CD4-positive, alpha-beta T cell treated with Interleukin-12 subunit alpha and Interleukin-12 subunit beta, for 1 hour (primary cell): ENCODE measurements at regions not wholly inside any gene's neighbourhood (a gene's known extent, or its start where the extent isn't known, plus 50 kb on each side); places are given as distances from the start of the nearest gene placed in this dataset.

Experiments
- DNase-seq: peaks from one replicate; pipeline ENCODE4 v3.0.0-alpha.2; 2020

- DNase-seq, result no peak
Observed at GRCh38 chr17:45689451-45689850, 94.7 kb upstream of the CRHR1 start.

GRCh38 chr17:45690625-45691275 lies 93.4 kb upstream of the CRHR1 start:
- no peak for DNase-seq

- DNase-seq, result no peak
Observed at GRCh38 chr17:45692661-45693060, 91.5 kb upstream of the CRHR1 start.

- no peak for DNase-seq
Observed at GRCh38 chr17:45693792-45694191, 90.3 kb upstream of the CRHR1 start.

GRCh38 chr17:45696442-45696841 lies 87.7 kb upstream of the CRHR1 start:
- no peak for DNase-seq

GRCh38 chr17:45697076-45697475 lies 87.0 kb upstream of the CRHR1 start:
- DNase-seq, result no peak

DNA sequence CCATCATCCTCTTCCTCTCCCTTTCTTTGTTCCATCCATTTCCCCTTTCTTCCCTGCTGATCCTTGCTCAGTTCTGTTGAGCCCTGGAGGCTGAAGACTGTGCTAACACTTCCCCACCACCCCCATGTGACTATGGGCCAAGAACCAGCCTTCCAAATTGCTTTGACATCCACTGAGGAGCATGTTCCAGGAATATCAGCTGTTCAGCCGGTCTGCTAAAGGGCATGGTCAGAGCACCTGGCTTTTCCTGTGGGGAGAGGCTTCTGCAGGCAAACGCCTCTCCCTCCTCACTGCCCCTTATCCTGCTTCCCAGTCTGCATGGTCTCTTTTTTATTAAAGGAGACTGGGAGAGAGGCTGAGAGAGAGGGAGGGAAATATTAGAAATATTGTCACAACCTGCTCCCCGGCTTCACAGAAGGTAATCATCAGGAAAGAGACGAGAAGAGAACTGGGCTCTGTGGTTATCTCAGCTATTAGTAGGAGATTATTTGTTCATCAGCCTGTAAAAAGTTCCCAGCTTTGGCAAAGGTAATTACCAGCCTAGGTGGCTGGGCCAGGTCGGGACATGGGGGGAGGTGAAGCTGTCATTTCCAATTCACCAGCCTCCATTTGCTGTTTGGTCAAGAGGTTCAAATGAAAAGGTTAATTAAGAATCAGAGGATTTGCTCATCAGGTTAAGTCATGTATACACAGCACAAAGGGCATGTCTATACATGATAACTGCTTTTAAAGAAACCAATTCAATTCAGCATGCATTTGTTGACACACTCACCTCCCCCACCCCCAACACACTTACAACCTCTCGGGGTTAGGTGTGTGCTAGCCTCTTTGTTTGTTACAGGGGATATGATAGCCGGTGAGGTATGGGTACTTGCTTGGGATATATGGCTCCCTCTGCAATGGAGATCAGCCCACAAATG lies 83.7 kb upstream of the CRHR1 start:
- no peak for DNase-seq

DNA sequence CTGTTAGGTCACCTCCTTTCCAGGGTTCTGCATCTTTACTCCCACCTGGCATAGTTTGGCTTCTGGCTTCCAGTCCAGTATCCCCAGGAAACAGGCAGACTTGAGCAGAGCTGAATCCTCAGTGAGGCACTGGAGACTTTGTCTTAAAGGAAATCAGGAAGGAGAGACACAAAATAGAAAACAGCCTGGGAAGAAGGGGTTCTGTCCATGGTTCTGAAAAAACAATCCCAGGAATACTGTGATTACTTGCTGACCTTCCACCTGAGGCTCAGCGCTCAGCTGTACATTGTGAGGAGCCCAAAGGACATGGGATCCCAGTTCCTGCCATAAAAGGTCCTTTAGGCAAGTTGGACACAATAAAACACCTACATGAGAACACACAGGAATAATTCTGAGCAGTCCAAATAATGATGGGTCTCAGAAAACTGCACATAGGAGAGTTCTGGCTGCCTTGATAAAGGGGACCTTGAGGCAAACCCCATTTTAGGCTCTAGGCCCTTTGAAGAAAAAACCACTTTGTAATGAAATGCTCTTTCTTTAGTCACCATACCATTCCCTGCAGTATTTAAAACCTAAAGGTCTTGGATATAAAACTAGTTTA lies 81.4 kb upstream of the CRHR1 start:
- no peak for DNase-seq

- DNase-seq, result no peak
Observed at GRCh38 chr17:45703348-45703747, 80.8 kb upstream of the CRHR1 start.

GRCh38 chr17:45703806-45704205 lies 80.3 kb upstream of the CRHR1 start:
- no peak for DNase-seq

GRCh38 chr17:45704251-45704650 lies 79.9 kb upstream of the CRHR1 start:
- no peak for DNase-seq

DNA sequence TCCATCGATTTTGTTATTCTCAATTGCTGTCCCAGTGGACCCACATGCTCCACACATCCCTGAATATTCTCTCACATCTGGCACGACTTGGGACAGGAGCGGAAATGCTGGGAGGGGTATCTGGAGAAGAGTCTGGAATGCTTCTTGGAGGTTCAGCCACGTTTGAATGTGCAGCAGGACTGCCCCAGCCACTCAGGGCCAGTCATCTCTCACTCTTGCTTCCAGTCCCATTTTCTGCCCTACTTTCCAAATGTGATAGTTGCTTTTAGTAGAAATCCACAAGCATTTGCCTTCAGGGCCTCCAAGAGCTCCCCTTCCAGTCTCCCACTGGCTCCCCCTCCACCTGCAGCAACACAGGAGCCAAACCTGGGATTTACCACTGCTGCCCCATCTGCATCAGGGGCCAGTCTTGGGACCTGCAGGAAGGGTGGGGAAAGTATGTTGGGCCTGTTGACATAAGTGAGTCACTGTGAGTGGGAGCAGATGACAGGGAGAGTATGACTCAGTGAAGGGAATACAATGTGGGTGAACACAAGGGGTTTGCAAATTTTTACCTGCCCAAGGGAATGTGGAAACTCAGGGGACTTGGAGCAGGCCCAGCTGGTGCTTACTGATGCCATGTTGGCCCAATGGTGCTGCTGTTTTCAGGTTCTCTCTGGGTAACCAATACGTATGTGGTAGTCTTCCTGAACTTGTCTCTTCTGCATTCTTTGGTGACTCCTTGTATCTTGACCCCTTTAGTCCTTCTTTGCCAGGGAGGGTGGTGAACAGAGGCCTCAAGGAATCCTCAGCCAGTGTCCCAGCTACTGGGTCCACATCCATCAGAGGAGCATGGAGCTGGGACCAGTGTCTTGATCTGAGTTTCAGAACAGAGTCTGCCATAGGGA lies 78.8 kb upstream of the CRHR1 start:
- DNase-seq, result no peak

DNA sequence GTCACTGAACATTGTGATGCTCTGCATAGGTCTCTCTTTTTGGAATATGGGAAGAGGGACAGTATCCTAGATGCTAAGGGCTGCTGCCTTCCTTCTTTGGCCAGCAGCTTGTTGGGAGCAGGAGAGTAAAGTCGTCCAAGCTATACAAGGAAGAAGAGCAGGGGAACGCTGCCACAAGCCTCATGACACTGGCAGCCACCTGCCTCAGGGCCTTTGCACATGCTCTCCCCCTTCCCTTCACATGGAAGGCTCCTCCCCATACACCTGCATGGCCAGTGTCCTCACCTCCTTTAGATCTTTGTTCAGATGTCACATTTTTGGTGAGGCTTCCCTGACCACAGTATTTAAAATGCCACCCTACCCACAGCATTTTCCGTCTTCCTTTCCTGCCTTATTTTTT lies 78.1 kb upstream of the CRHR1 start:
- no peak for DNase-seq

GRCh38 chr17:45708707-45709290 lies 75.3 kb upstream of the CRHR1 start:
- no peak for DNase-seq

DNA sequence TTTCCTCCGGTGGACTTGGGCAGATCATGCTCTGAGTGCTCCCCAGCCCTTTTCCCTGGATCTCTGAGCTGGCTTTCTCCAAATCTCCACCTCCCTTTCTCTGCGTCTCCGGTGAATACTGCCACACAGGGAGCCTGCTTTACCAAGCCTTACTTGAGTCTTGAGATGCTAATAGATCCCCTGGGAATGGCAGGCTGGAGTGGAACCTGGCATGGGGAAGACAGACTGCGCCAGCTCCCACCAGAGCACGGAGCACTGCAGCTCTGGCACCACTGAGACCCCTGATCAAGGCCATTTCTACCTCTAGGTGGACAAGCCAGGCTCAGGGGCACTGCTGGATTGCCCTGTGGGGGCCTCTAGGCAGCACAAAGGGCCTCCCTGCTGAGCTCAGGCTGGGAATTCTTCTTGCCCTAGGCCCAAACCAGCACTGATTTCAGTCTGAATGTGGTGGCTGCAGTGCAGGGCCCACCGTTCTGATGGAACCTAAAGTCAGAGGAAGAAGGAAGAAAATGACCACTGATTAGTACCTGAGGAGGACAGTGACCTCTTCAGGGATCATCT lies 74.3 kb upstream of the CRHR1 start:
- no peak for DNase-seq

GRCh38 chr17:45715787-45716186 lies 68.3 kb upstream of the CRHR1 start:
- DNase-seq, result no peak

- no peak for DNase-seq
Observed at GRCh38 chr17:45718791-45719190, 65.3 kb upstream of the CRHR1 start.

- no peak for DNase-seq
Observed at GRCh38 chr17:45719335-45720071, 64.6 kb upstream of the CRHR1 start.

GRCh38 chr17:45720386-45720785 lies 63.7 kb upstream of the CRHR1 start:
- DNase-seq, result no peak

- no peak for DNase-seq
Observed at GRCh38 chr17:45722161-45722560, 62.0 kb upstream of the CRHR1 start.

DNA sequence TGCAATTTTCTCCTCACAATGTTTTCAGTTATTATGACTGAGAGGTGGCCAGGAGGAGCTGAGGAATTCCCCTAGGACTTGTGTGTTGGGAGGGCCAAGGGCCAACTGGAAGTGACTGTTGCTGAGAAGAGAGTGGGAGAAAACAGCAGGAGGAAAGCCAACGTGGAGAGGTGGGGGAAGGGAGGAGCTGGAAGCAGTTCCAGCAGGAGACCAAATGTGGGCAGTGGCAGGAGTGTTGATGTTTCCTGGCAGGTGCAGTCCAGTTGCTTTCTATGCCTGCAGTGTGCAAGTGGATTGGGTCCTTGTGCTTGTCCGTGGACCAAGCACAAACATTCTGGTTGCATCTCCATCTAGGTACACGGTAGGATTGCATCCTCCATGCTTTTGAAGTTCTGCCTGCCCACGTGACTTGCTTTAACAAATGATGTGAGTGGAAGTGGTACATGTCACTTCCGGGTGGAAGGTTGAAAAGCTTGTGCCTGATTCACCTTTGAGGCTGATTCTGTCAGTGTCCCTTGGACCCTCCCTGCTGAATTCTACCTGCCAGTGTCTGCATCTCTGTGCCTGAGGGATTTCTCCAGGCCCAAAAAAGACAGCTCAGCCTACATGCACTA lies 54.7 kb upstream of the CRHR1 start:
- DNase-seq, result no peak
